ENCODE measurements at regions not wholly inside any gene's neighbourhood (a gene's known extent, or its start where the extent isn't known, plus 50 kb on each side); places are given as distances from the start of the nearest gene placed in this dataset.

DNA sequence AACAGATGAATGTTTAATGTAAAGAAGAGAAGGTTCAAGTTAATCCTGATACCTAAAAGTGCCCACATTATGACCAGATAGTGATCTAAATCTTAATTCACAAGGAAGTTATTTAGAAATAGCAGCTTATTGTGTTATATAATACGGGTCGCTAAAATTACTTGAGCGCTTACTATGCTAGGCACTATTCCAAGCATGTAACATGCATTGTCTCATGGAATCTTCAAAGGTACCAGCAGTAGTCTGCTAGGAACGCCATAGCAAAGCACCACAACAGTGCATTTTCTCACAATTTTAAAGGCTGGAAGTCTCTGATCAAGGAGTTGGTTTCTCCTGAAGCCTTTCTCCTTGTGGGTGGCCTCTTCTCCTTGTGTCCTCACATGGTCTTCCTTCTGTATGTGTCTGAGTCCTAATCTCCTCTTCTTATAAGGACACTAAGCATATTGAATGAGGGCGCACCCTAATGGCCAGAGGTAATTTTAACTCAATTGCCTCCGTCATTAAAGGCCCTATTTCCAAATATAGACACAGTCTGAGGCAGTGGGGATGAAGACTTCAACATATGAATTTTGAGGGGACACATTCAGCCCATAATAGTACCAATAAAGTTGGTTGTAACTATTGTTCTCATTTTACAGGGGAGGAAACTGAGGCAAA, 118.4 kb downstream of the LRRC30 start:
- DNase-seq (ENCODE audit: low spot score): no peak

DNA sequence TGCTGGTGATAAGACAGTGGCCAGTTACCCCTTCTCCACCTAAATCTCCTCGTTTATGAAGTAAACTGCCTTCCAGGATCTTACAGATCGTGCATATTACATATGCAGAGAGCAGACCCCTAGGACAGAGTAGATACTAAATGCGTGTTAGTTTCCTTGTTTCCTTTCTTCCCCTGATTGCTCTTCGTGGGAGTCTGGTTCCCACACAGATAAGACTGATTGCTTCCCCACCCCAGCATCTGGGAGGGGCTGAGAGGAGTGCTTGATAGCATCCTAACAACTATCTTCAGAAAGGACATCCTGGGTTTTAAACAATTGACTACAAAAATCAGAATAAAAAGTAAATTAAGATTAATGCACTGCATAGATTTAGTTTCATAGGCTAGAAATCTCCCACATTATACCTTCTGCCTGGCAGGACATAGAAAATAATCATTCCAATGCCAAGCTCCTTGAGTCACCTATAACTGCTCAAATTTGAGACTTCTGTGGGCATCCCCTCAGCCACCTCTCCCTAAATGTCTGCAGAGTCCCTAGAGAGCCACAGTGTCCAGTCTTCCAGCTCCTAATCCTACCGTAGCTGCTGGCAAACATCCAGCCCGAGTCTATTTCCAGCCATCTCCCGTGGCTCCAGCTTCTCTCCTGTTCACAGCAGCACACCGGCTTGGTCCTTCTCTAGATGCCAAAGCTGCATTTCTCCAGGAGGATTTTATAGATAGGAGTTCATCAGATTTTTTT, 128.3 kb downstream of the LRRC30 start:
- no peak for DNase-seq (ENCODE audit: low spot score)

DNA sequence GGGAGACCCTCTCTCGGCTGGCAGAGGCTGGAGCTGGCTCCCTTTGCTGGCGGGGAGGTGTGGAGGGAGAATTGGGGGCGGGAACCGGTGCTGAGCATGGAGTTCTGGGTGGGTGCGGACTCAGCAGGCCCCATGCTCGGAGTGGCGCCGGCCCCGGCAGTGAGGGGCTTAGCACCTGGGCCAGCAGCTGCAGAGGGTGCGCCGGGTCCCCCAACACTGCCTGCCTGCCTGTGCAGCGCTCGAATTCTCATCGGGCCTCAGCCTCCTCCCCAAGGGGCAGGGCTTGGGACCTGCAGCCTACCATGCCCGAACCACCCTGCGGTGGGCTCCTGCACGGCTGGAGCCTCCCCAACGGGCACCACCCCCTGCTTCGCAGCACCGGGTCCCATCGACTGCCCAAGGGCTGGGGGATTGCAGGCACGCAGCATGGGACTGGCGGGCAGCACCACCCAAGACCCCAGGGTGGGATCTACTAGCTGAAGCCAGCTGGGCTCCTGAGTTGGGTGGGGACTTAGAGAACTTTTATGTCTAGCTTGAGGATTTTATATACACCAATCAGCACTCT, 129.8 kb downstream of the LRRC30 start:
- no peak for DNase-seq (ENCODE audit: low spot score)

DNA sequence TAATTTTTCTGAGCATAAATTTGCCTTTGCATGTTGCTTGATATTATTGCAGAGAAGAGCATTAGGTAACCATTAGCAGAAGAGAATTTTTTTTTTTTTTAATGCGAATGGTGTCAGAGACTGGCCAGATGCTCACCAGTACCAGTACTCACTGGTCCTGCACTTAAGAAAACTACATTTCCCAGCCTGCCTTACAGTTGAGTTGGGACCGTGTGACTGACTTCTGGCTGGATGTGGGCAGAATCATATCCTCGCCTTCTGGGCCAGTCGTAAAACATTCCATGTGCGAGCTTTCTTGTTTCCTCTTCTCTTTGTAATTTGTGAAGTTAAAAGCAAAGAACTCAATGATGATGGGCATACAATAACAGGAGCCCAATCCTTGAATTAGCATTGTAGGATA, 132.4 kb downstream of the LRRC30 start:
- no peak for DNase-seq (ENCODE audit: low spot score)

DNA sequence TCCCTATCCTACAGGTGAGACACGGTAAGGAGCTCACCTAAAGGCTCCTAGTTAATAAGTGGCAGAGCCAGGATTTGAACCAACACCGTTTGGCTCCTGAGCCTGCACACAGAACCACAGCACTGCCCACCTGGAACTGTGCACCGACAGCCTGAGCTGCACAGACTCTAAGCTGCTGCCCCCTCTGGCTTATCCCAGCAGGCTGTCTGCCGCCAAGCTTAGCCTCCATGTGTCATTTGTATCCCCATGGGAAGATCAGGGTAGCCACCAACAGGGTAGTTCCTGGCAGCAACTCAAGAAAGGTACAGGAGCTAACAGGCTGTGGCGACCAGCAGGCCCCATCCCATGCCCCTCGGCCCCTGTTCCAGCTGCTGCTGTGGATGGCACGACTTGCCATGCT, 135.7 kb downstream of the LRRC30 start:
- DNase-seq (ENCODE audit: low spot score): no peak

DNA sequence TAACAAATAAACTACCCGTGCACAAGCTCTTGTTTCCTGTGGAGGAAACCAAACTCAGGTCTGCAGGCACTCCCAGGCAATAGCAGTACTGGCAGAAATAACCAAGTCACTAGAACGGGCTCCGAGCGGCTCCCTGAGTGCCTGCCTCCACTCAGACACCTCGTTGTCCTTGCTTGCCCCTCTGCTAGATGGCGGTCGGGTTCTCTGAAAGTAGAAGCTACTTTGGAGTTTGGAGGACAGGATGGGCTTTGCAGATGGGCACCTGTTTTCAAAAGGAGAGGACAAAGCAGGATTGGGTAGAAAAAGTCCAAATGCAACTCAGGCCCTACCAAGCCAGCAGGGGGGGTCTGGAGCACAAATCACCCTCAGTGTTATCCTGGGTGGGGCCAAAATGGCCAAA, 136.4 kb downstream of the LRRC30 start:
- no peak for DNase-seq (ENCODE audit: low spot score)

DNA sequence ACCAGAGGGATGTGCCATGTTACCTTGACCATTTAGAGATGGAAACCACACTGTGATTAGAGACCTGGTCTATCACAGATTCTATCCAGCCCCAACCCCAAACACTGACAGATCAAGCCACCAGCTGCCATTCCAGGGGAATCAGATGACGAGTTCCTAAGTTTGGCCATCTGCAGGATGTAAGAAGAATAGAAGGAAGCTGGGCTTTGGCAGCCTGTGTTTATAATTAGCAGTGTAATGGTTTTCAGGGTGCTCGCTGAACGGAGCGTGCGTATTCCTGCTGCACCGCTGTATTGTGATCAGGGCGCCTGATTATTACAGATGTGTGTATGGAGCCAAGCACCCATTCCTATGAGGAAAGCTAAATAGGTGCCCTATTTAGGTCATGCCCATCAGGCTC, 138.1 kb downstream of the LRRC30 start:
- no peak for DNase-seq (ENCODE audit: low spot score)

DNA sequence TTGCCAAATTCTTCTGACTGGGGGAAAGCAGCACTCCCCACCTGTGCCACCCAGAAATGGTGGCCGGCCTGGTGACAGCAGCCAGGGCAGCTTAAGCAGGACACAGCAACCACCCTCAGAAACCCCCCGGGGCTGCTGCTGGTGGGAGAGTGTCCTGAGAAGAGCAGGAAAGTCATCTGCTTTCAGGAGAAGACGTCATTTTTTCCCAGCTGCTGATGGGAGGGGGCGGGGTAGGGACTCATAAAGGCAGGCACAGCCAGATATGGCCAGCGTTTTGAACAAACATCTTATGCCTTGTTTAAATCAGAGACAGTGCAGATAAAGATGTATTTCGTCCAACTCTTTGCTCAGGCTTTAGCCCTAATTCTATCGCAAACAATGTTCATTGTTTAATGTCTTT, 139.5 kb downstream of the LRRC30 start:
- no peak for DNase-seq (ENCODE audit: low spot score)

DNA sequence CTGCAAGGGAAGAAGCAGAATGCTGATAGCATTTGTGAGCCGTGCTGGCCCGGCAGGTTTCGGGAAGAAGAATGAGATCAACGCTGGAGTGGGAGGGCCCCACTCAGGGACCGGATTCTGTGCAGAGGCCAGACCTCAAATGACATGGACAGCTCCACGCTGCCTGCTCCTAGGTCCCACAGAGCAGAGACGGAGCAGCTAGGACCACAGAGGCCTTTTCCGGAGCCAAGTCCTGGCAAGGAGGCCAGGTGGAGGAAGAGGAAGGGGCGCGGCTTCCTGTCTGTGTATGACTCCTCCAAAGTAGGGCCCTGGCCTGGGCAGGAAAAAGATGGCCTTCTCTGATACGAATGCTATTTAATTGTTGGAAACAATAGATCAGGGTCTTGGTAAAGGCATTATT, 139.9 kb downstream of the LRRC30 start:
- DNase-seq (ENCODE audit: low spot score): peak; percentile 64

DNA sequence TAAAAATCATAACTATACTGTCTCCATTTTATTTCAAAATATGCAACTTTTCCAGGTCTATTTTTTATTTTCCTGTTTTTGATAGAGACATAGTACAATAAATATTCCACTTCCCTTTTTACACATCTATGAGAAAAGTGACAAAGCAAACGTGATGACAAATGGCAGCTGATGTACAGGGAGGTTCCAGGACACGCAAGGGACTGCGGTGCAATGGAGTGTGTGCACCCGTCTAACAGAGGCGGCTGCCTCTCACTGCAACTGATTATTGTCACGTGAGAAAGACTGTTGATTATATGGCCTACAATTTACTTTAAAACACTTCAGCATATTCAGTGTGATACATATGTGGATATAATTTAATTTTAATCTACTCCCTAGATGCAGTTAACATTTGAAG, 142.6 kb downstream of the LRRC30 start:
- no peak for DNase-seq (ENCODE audit: low spot score)

DNA sequence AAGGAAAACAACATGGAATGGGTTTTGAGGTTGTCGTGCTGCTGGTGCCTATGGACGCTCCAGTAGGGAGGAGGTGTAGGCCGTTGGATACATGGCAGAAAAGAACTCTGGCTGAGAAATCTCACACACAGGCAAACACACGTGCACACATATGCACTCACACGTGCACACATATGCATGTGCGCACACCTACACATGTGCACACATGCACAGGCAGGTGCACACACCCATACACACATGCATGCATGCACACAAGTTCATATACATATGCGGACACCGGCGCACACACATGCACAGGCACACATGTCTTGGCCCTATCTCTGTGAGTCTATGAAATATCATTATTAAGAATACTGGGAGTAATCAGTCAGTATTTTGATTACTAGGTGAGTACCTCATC, 150.4 kb downstream of the LRRC30 start:
- no peak for DNase-seq (ENCODE audit: low spot score)

DNA sequence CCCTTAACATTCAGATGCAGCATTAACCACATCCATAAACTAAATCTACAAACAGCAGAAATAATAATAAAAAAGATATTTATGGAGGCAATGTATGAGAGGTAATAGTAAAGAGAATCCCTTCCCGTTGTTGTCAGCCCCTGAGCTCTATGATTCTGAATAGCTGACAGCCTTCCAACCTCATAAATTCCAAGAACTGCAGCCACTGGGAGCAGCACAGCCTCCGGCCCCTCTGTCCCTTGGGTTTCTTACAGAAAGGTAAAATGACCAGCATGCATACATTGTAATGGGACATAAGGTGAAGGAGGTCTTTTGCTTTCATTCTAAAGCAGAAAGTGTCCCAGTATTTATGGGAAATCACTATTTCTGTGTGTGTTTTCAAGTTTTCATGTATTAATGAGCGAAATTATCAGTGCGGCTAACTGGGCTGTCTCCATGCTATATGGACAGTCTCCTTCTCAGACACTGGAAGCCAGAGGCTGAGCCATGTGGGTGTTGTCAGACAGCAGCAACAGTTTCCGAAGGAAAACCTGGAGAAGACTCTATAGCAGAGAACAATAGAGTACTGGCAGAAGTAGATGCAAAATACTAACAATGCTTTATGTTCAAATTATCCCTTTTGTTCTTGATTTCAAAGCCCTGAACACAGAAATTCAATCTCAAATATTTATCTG, 151.6 kb downstream of the LRRC30 start:
- no peak for DNase-seq (ENCODE audit: low spot score)

DNA sequence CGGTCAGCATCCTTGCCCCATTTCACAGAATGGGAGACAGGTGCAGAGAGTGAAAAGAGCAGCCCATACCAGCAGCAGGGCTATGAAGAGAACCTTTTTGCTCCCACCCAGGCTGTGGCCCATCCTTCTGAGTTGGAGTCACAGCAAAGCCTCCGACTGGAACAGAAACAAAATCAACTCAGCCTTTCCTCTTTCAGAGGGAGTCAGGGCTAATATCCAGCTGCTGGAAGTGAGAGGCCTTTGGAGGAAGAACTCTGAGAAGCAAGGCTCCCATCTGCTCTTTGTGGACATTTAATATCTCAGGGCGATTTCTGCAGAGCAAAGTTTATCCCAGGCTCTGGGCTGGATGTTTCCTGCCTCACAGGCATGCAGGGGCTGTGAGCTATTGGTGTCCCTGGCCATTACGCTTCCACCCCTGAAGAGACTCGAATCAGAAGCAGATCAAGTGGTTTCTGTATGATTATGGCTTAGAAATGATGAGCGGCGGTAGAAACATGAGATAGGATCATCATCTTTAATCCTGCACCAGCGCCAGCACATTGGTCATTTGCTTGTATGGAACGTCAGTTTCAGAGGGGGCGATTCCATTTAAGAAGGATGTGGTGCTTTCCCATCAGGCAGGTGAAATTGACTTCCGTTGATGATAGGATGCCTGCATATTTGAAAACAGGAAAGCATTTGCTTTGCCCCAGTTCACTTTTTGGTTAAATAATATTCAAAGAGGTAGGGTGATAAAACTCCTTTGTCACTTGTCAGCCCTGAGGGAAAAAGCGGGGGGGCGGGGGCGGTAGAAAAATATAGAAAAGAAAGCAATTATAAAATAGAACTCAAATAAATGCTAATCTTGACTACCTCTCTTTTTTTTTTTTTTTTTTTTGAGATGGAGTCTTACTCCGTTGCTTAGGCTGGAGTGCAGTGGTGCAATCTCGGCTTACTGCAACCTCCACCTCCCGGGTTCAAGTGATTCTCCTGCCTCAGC, 152.4 kb downstream of the LRRC30 start:
- DNase-seq (ENCODE audit: low spot score): no peak

DNA sequence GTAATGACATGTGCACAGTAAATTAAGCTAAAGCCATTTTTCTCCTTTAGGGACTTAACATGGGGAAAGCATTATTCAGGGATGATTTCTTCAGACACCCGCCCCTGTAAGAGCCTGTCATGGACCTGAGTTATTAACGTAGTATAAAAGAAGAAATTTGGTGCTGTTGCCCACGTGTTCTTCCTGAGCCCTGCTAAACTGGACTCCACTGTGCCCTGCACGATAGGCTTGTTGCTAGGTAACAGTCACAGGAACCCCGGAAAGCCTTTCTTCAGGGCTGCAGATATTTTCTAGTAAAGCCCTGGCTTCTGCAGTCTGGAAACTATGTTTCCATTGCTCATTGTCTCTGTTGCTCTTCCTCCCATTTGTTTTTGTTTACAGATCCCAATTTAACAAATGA, 157.9 kb downstream of the LRRC30 start:
- no peak for DNase-seq (ENCODE audit: low spot score)

DNA sequence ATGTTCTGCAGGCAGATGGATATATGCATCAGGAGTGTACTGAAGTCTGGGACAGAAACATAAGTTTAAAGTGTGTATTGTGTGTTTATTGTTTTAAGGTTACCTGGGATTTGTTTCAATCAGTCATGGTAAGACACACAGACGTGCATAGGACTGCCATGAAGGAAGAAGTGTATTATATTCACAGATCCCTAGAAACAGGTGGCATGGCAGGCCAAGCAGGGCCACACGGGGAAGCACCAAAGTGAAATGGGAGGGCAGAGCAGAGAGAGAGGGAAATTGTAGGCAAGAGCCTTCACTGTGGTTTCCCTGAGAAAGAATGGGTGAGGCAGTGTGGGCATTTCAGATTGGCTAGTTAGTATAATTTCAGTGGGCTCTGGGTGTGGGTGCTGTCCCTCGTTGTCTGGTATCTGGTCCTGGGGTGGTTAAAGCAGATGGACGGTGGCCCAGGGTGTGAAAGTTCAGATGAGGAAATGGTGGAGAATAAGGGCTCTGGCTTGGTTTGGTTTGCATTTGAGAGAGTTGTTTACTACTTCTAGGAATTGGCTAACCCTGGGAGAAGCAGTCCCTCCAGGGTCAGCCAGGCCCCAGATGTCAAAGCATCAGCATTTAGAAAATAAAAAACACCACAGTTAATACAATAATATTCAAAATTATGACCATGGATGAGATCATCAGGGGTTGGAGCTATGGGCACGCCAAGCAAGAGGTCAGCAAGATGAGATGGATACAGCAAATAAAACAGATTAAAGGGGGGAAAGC, 160.0 kb downstream of the LRRC30 start:
- DNase-seq (ENCODE audit: low spot score): no peak

DNA sequence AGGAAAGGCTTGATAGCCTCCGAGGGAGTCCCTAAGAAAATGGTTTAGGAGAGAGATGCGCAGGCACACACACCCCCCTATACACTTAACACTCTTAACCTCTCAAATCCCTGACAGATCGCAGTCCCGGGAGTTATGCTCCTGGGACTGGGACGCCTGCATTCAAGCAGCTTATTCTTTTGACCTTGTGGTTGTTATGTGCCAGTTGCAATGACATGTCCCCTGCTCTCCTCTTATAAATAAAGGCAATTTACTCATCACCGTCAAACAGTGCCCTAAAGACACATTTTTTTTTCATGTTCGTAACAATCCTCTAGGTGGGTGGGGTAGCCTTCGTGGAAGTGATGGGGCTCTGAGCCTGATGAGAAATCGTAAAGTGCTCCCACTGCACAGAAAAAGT, 162.2 kb downstream of the LRRC30 start:
- DNase-seq (ENCODE audit: low spot score): no peak

DNA sequence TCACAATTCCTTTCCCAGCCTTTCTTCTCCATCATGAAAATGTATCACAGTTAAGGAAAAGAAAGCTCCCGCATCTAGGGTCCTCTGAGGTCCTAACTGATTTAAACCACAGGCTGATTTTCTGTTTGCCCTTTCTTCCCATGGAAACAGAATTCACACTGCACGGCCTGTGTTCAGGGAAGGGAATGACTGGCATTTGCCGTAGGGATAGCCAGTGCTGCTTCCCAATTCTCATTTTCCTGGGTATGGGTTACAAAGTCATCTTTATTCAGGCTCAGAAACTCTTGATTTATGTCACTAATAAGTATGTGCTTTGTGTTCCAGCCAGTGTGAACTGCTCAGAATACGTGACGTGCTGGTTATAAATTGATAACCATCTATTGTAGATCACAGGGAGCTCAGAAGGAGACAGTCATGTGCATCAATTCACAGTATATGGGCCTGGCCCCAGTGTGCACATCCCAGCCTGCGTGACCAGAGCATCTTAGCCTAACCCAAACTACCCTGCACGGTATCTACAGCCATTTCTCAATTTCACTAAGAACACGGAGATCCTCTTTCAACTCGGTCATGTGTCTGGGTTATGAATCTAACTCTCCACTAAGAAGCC, 163.3 kb downstream of the LRRC30 start:
- no peak for DNase-seq (ENCODE audit: low spot score)

DNA sequence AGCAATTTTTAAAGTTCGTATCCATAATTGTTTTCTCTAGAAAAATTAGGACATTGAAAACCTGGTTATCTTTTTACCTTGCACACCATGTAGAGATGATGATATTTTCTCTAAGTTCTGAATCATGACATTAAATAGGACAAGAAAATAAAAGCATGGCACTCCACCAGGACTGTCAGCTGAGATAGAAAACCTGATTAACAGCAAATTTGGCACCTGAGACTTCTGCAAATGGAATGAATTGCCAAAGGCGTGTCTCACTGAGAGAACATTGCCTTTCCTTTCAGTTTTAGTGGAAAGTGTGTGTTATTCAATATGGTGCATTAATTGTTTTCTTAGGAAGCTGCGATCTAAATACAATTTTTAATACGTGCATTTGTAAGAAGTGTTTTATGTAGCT, 164.7 kb downstream of the LRRC30 start:
- DNase-seq (ENCODE audit: low spot score): no peak

DNA sequence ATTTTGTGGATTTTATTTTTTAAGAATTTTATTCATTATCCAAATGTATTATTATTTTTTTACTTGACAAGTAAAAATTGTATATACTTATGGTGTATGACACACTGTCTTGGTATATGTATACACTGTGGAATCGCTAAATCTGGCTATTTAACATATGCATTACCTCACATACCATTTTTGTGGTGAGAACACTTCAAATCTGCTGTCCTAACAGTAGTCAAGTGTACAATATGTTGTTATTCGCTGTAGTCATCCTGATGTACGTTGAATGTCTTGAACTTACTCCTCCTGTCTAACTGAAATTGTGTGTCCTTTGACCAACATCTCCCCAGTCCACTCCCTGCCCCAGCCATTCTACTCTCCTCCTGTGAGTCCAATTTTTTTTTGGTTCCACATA, 153.2 kb upstream of the PTPRM start:
- DNase-seq (ENCODE audit: low spot score): no peak

DNA sequence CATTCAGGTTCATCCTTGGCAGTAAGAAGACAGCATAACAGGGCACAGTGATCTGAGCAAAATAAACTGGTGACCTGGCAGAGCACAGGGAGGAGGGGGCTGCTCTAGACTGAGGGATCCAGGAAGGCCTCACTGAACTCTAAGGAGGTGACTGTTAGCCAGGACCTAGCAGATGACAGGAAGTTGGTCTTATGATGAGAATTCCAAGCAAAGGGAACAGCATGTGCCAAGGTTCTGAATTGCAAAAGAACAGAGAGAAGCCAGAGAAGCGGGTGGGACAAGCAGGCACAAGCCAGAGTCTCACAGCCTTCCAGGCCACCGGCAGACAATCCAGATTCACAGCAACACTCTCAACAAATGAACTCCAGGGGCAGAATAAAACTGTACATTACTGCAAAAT, 152.7 kb upstream of the PTPRM start:
- no peak for DNase-seq (ENCODE audit: low spot score)

All from ureter (tissue), 1 donor.